ENCODE measurements at regions not wholly inside any gene's neighbourhood (a gene's known extent, or its start where the extent isn't known, plus 50 kb on each side); places are given as distances from the start of the nearest gene placed in this dataset.

GRCh38 chr5:4662756-4663155 lies 477.4 kb upstream of the ADAMTS16 start:
- H3K9me3 Mint-ChIP-seq (ENCODE audit: unreplicated experiment), result no peaks in the 10 kb centered on the region
- H3K36me3 Mint-ChIP-seq (ENCODE audit: low read depth, unreplicated experiment), result no peaks in the 10 kb centered on the region
- TF ChIP-seq CTCF (IDR thresholded peaks at IDR 0.05; ENCODE audit: insufficient read depth, low read depth, low read length) (no peak), EZH2 (IDR thresholded peaks at IDR 0.05; ENCODE audit: insufficient read depth, low read length) (no peak)
- Histone ChIP-seq H4K20me1 (ENCODE audit: insufficient read depth, low read length) (no peaks in the 10 kb centered on the region), H3K79me2 (ENCODE audit: insufficient read depth, low read length) (no peaks in the 10 kb centered on the region), H3K9me3 (ENCODE audit: insufficient read depth, low read depth, low read length) (no peaks in the 10 kb centered on the region), H3K27me3 (ENCODE audit: insufficient read depth, low read length) (no peaks in the 10 kb centered on the region), H3K4me3 (ENCODE audit: insufficient read depth, low read depth, low read length) (no peak overlapping the region), H2AFZ (ENCODE audit: low read depth, low read length) (no peak overlapping the region), H3K9ac (ENCODE audit: low read length) (peak overlapping the region; percentile 56), H3K36me3 (ENCODE audit: insufficient read depth, low read length) (no peaks in the 10 kb centered on the region), H3K4me2 (ENCODE audit: low read length) (peak overlapping the region; percentile 77), H3K4me1 (ENCODE audit: insufficient read depth, low read length) (peaks cover 12% of the 10 kb centered on the region), H3K27ac (ENCODE audit: low read depth, low read length) (peak overlapping the region; percentile 69)
- H3K27ac Mint-ChIP-seq (ENCODE audit: unreplicated experiment), result no peak overlapping the region
- DNase-seq (ENCODE audit: low read depth) (peak; percentile 49), FAIRE-seq (no peak)
- H3K27me3 Mint-ChIP-seq (ENCODE audit: low read depth, unreplicated experiment), result no peaks in the 10 kb centered on the region
- H3K4me1 Mint-ChIP-seq (ENCODE audit: low read depth, unreplicated experiment), result peaks cover 5% of the 10 kb centered on the region
- no peak overlapping the region for H3K4me3 Mint-ChIP-seq (ENCODE audit: unreplicated experiment)

GRCh38 chr5:4665911-4666310 lies 474.2 kb upstream of the ADAMTS16 start:
- no peak for DNase-seq (ENCODE audit: low read depth)
- TF ChIP-seq EZH2 (IDR thresholded peaks at IDR 0.05; ENCODE audit: insufficient read depth, low read length) (no peak), CTCF (IDR thresholded peaks at IDR 0.05; ENCODE audit: insufficient read depth, low read depth, low read length) (no peak)
- Mint-ChIP-seq H3K27me3 (ENCODE audit: low read depth, unreplicated experiment) (no peaks in the 10 kb centered on the region), H3K36me3 (ENCODE audit: low read depth, unreplicated experiment) (no peaks in the 10 kb centered on the region), H3K4me1 (ENCODE audit: low read depth, unreplicated experiment) (peaks cover 5% of the 10 kb centered on the region), H3K27ac (ENCODE audit: unreplicated experiment) (no peak overlapping the region), H3K4me3 (ENCODE audit: unreplicated experiment) (no peak overlapping the region), H3K9me3 (ENCODE audit: unreplicated experiment) (no peaks in the 10 kb centered on the region)
- Histone ChIP-seq H3K79me2 (ENCODE audit: insufficient read depth, low read length) (no peaks in the 10 kb centered on the region), H3K9me3 (ENCODE audit: insufficient read depth, low read depth, low read length) (no peaks in the 10 kb centered on the region), H3K4me3 (ENCODE audit: insufficient read depth, low read depth, low read length) (no peak overlapping the region), H3K9ac (ENCODE audit: low read length) (no peak overlapping the region), H3K27me3 (ENCODE audit: insufficient read depth, low read length) (no peaks in the 10 kb centered on the region), H4K20me1 (ENCODE audit: insufficient read depth, low read length) (no peaks in the 10 kb centered on the region), H3K4me1 (ENCODE audit: insufficient read depth, low read length) (peaks cover 12% of the 10 kb centered on the region), H3K27ac (ENCODE audit: low read depth, low read length) (no peak overlapping the region), H3K36me3 (ENCODE audit: insufficient read depth, low read length) (no peaks in the 10 kb centered on the region), H2AFZ (ENCODE audit: low read depth, low read length) (no peak overlapping the region), H3K4me2 (ENCODE audit: low read length) (no peak overlapping the region)
- no peak for FAIRE-seq

- Mint-ChIP-seq H3K27me3 (ENCODE audit: low read depth, unreplicated experiment) (peaks cover 8% of the 10 kb centered on the region), H3K9me3 (ENCODE audit: unreplicated experiment) (no peaks in the 10 kb centered on the region), H3K27ac (ENCODE audit: unreplicated experiment) (no peak overlapping the region), H3K4me3 (ENCODE audit: unreplicated experiment) (no peak overlapping the region), H3K4me1 (ENCODE audit: low read depth, unreplicated experiment) (peaks cover 2% of the 10 kb centered on the region), H3K36me3 (ENCODE audit: low read depth, unreplicated experiment) (no peaks in the 10 kb centered on the region)
- H3K4me1 ChIP-seq (ENCODE audit: insufficient read depth, low read length), result no peaks in the 10 kb centered on the region
- no peak overlapping the region for H3K27ac ChIP-seq (ENCODE audit: low read depth, low read length)
- H4K20me1 ChIP-seq (ENCODE audit: insufficient read depth, low read length), result no peaks in the 10 kb centered on the region
- no peak for TF ChIP-seq EZH2 (IDR thresholded peaks at IDR 0.05; ENCODE audit: insufficient read depth, low read length)
- no peak for TF ChIP-seq CTCF (IDR thresholded peaks at IDR 0.05; ENCODE audit: insufficient read depth, low read depth, low read length)
- no peak overlapping the region for H3K4me3 ChIP-seq (ENCODE audit: insufficient read depth, low read depth, low read length)
- H3K27me3 ChIP-seq (ENCODE audit: insufficient read depth, low read length), result no peaks in the 10 kb centered on the region
- no peaks in the 10 kb centered on the region for H3K36me3 ChIP-seq (ENCODE audit: insufficient read depth, low read length)
- peak; percentile 74 for DNase-seq (ENCODE audit: low read depth)
- H3K79me2 ChIP-seq (ENCODE audit: insufficient read depth, low read length), result no peaks in the 10 kb centered on the region
- no peak for FAIRE-seq
- H3K9me3 ChIP-seq (ENCODE audit: insufficient read depth, low read depth, low read length), result no peaks in the 10 kb centered on the region
- H3K9ac ChIP-seq (ENCODE audit: low read length), result no peak overlapping the region
- no peak overlapping the region for H2AFZ ChIP-seq (ENCODE audit: low read depth, low read length)
- H3K4me2 ChIP-seq (ENCODE audit: low read length), result no peak overlapping the region
These were observed 466.0 kb upstream of the ADAMTS16 start for GRCh38 chr5:4674166-4674565.
